ENCODE measurements at regions not wholly inside any gene's neighbourhood (a gene's known extent, or its start where the extent isn't known, plus 50 kb on each side); places are given as distances from the start of the nearest gene placed in this dataset.

GRCh38 chr5:167271081-167271480 is 1020.4 kb upstream of the WWC1 start:
- H3K36me3 ChIP-seq (ENCODE audit: control insufficient read depth in 2 of 2, insufficient read depth in 2 of 2, low read length in 1 of 2) = no peaks in the 10 kb centered on the region
- no peak overlapping the region for H3K4me3 ChIP-seq
- WGBS (ENCODE audit: insufficient coverage, insufficient replicate concordance, low lambda C conversion rate, missing lambda C conversion rate) = 4% methylated on average over 3 of the region's 3 CpGs
- in situ Hi-C loops (cut with MboI) = no loop called here
- FAIRE-seq (no peak), ATAC-seq (no peak), DNase-seq (ENCODE audit: low read depth, low spot score) (no peak)
- no peaks in the 10 kb centered on the region for H3K79me2 ChIP-seq (ENCODE audit: control insufficient read depth, insufficient read depth, low read length)
- no peak overlapping the region for H3K4me2 ChIP-seq (ENCODE audit: control insufficient read depth, insufficient read depth)
- H4K20me1 ChIP-seq (ENCODE audit: control insufficient read depth, insufficient read depth) = no peaks in the 10 kb centered on the region
- no TSS peak for BruUV-seq (replicated peaks)
- ChIA-PET RAD21 (ENCODE audit: unreplicated experiment) (no interaction called here), SMC1A (ENCODE audit: uncharacterized antibody, unreplicated experiment) (no interaction called here), CTCF (interaction anchor here (1.6 kb wide), 1 partner anchor 8 kb away, joined by 4 read pairs; no protein-coding TSS in a partner anchor), POLR2A (no interaction called here)
- H3K4me1 ChIP-seq (ENCODE audit: control insufficient read depth, insufficient read depth, low read length) = no peaks in the 10 kb centered on the region
- intact Hi-C loops (cut with micrococcal nuclease; ENCODE audit: unreplicated experiment) = no loop called here
- TF ChIP-seq LARP7 (IDR thresholded peaks at IDR 0.05) (no peak), SUZ12 (IDR thresholded peaks at IDR 0.05; ENCODE audit: unreplicated experiment) (no peak), ZZZ3 (IDR thresholded peaks at IDR 0.05; ENCODE audit: control insufficient read depth, insufficient read length, low read depth) (no peak), KLF5 (IDR thresholded peaks at IDR 0.05; ENCODE audit: partially characterized antibody) (no peak), RCOR1 (conservative IDR thresholded peaks at IDR 0.05; ENCODE audit: low read depth, low read length) (no peak)
- TF ChIP-seq, protein P1, sequence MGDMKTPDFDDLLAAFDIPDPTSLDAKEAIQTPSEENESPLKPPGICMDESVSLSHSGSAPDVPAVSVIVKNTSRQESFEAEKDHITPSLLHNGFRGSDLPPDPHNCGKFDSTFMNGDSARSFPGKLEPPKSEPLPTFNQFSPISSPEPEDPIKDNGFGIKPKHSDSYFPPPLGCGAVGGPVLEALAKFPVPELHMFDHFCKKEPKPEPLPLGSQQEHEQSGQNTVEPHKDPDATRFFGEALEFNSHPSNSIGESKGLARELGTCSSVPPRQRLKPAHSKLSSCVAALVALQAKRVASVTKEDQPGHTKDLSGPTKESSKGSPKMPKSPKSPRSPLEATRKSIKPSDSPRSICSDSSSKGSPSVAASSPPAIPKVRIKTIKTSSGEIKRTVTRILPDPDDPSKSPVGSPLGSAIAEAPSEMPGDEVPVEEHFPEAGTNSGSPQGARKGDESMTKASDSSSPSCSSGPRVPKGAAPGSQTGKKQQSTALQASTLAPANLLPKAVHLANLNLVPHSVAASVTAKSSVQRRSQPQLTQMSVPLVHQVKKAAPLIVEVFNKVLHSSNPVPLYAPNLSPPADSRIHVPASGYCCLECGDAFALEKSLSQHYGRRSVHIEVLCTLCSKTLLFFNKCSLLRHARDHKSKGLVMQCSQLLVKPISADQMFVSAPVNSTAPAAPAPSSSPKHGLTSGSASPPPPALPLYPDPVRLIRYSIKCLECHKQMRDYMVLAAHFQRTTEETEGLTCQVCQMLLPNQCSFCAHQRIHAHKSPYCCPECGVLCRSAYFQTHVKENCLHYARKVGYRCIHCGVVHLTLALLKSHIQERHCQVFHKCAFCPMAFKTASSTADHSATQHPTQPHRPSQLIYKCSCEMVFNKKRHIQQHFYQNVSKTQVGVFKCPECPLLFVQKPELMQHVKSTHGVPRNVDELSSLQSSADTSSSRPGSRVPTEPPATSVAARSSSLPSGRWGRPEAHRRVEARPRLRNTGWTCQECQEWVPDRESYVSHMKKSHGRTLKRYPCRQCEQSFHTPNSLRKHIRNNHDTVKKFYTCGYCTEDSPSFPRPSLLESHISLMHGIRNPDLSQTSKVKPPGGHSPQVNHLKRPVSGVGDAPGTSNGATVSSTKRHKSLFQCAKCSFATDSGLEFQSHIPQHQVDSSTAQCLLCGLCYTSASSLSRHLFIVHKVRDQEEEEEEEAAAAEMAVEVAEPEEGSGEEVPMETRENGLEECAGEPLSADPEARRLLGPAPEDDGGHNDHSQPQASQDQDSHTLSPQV (IDR thresholded peaks at IDR 0.05) = no peak
- H3K9ac ChIP-seq (ENCODE audit: control insufficient read depth, insufficient read depth, low read length) = no peak overlapping the region
- no peaks in the 10 kb centered on the region for H3K9me3 ChIP-seq (replicated peaks; ENCODE audit: control insufficient read depth, insufficient read depth, low read length)
- H2AFZ ChIP-seq (ENCODE audit: control insufficient read depth, low read depth, low read length) = no peak overlapping the region
- no peak overlapping the region for H3K27ac ChIP-seq (ENCODE audit: control insufficient read depth, insufficient read depth)
- no peaks in the 10 kb centered on the region for H3K27me3 ChIP-seq (replicated peaks in 1 of 2; ENCODE audit: control insufficient read depth in 2 of 2, insufficient read depth in 2 of 2, low read length in 1 of 2)

Measured in GM12878 (cell line).